ENCODE measurements at regions not wholly inside any gene's neighbourhood (a gene's known extent, or its start where the extent isn't known, plus 50 kb on each side); places are given as distances from the start of the nearest gene placed in this dataset.
A peak's percentile ranks its signal among the peaks of the same experiment; 100 is the strongest.
"Not testable (repeated sequence)": the region's sequence is repeated elsewhere in the genome, so short reads cannot be mapped to it uniquely, and the experiment has no call there.

- DNase-seq: not testable (repeated sequence)
Observed at GRCh38 chr13:50510885-50511545, 332.5 kb downstream of the DLEU7 start.

- no peak for DNase-seq
Observed at GRCh38 chr13:50511877-50512341, 331.6 kb downstream of the DLEU7 start.

GRCh38 chr13:50512474-50513299, 330.8 kb downstream of the DLEU7 start:
- DNase-seq: peak in 1 of 2 experiments; percentile 4

GRCh38 chr13:50513300-50513877, 330.1 kb downstream of the DLEU7 start:
- no peak for DNase-seq

GRCh38 chr13:50514249-50514648, 329.2 kb downstream of the DLEU7 start:
- DNase-seq: no peak

- DNase-seq: no peak
Observed at GRCh38 chr13:50518131-50518530, 325.4 kb downstream of the DLEU7 start.

GRCh38 chr13:50518781-50519201, 324.7 kb downstream of the DLEU7 start:
- no peak for DNase-seq

- DNase-seq: no peak
Observed at GRCh38 chr13:50519866-50520265, 323.6 kb downstream of the DLEU7 start.

- no peak for DNase-seq
Observed at GRCh38 chr13:50521006-50521830, 322.3 kb downstream of the DLEU7 start.

GRCh38 chr13:50521831-50522149, 321.7 kb downstream of the DLEU7 start:
- DNase-seq: no peak

GRCh38 chr13:50522506-50522905, 321.0 kb downstream of the DLEU7 start:
- no peak for DNase-seq

GRCh38 chr13:50523307-50523706, 320.2 kb downstream of the DLEU7 start:
- no peak for DNase-seq

GRCh38 chr13:50524560-50524959, 318.9 kb downstream of the DLEU7 start:
- DNase-seq: no peak

GRCh38 chr13:50526661-50527071, 316.8 kb downstream of the DLEU7 start:
- no peak for DNase-seq

- no peak for DNase-seq
Observed at GRCh38 chr13:50527188-50527587, 316.3 kb downstream of the DLEU7 start.

- DNase-seq: no peak
Observed at GRCh38 chr13:50527612-50528509, 315.6 kb downstream of the DLEU7 start.

- DNase-seq: no peak
Observed at GRCh38 chr13:50529154-50529882, 314.2 kb downstream of the DLEU7 start.

GRCh38 chr13:50531917-50532899, 311.3 kb downstream of the DLEU7 start:
- no peak for DNase-seq

GRCh38 chr13:50535050-50535449, 308.4 kb downstream of the DLEU7 start:
- no peak for DNase-seq

- DNase-seq: no peak
Observed at GRCh38 chr13:50537029-50537428, 306.5 kb downstream of the DLEU7 start.

All from cerebellar nuclear complex (tissue), 1 donor.